ENCODE measurements at regions not wholly inside any gene's neighbourhood (a gene's known extent, or its start where the extent isn't known, plus 50 kb on each side); places are given as distances from the start of the nearest gene placed in this dataset.
"Not testable (repeated sequence)": the region's sequence is repeated elsewhere in the genome, so short reads cannot be mapped to it uniquely, and the experiment has no call there.

GRCh38 chr2:149872638-149873150 lies 285.1 kb upstream of the MMADHC start:
- H3K9me3 Mint-ChIP-seq = no peaks in the 10 kb centered on the region
- H3K4me1 Mint-ChIP-seq (ENCODE audit: low read depth) = no peaks in the 10 kb centered on the region

GRCh38 chr2:149872041-149872440 lies 284.5 kb upstream of the MMADHC start:
- no peak for DNase-seq (ENCODE audit: low spot score)
- peaks cover 5% of the 10 kb centered on the region for H3K9me3 Mint-ChIP-seq
- H3K27me3 Mint-ChIP-seq (ENCODE audit: low read depth) = no peaks in the 10 kb centered on the region
- no peak overlapping the region for H3K4me3 Mint-ChIP-seq
- no peaks in the 10 kb centered on the region for H3K36me3 Mint-ChIP-seq (ENCODE audit: low read depth)
- no peaks in the 10 kb centered on the region for H3K4me1 Mint-ChIP-seq (ENCODE audit: low read depth)
- H3K27ac Mint-ChIP-seq = no peak overlapping the region

More at GRCh38 chr2:149872638-149873150, 285.1 kb upstream of the MMADHC start:
- DNase-seq (ENCODE audit: low spot score) = no peak
- Mint-ChIP-seq H3K27ac (no peak overlapping the region), H3K27me3 (ENCODE audit: low read depth) (no peaks in the 10 kb centered on the region), H3K36me3 (ENCODE audit: low read depth) (no peaks in the 10 kb centered on the region), H3K4me3 (no peak overlapping the region)

- no peaks in the 10 kb centered on the region for H3K36me3 Mint-ChIP-seq (ENCODE audit: low read depth)
- no peaks in the 10 kb centered on the region for H3K27me3 Mint-ChIP-seq (ENCODE audit: low read depth)
- no peak for DNase-seq (ENCODE audit: low spot score)
- H3K4me3 Mint-ChIP-seq = no peak overlapping the region
- peaks cover 7% of the 10 kb centered on the region for H3K9me3 Mint-ChIP-seq
- H3K4me1 Mint-ChIP-seq (ENCODE audit: low read depth) = no peaks in the 10 kb centered on the region
- no peak overlapping the region for H3K27ac Mint-ChIP-seq
Measured at GRCh38 chr2:149871091-149871885, 283.7 kb upstream of the MMADHC start.

GRCh38 chr2:149863227-149863626 lies 275.7 kb upstream of the MMADHC start:
- Mint-ChIP-seq H3K9me3 (peaks cover 34% of the 10 kb centered on the region), H3K27me3 (ENCODE audit: low read depth) (no peaks in the 10 kb centered on the region), H3K4me1 (ENCODE audit: low read depth) (no peaks in the 10 kb centered on the region), H3K4me3 (no peak overlapping the region), H3K36me3 (ENCODE audit: low read depth) (no peaks in the 10 kb centered on the region), H3K27ac (no peak overlapping the region)
- no peak for DNase-seq (ENCODE audit: low spot score)

GRCh38 chr2:149861034-149861433 lies 273.5 kb upstream of the MMADHC start:
- H3K27me3 Mint-ChIP-seq (ENCODE audit: low read depth) = no peaks in the 10 kb centered on the region
- peaks cover 32% of the 10 kb centered on the region for H3K9me3 Mint-ChIP-seq
- no peak overlapping the region for H3K27ac Mint-ChIP-seq
- no peaks in the 10 kb centered on the region for H3K4me1 Mint-ChIP-seq (ENCODE audit: low read depth)
- no peaks in the 10 kb centered on the region for H3K36me3 Mint-ChIP-seq (ENCODE audit: low read depth)
- H3K4me3 Mint-ChIP-seq = no peak overlapping the region
- DNase-seq (ENCODE audit: low spot score) = no peak

- H3K27ac Mint-ChIP-seq = no peak overlapping the region
- H3K4me3 Mint-ChIP-seq = no peak overlapping the region
- DNase-seq (ENCODE audit: low spot score) = no peak
- peaks cover 26% of the 10 kb centered on the region for H3K9me3 Mint-ChIP-seq
- no peaks in the 10 kb centered on the region for H3K36me3 Mint-ChIP-seq (ENCODE audit: low read depth)
- no peaks in the 10 kb centered on the region for H3K27me3 Mint-ChIP-seq (ENCODE audit: low read depth)
- H3K4me1 Mint-ChIP-seq (ENCODE audit: low read depth) = no peaks in the 10 kb centered on the region
Measured at GRCh38 chr2:149860276-149860921, 272.8 kb upstream of the MMADHC start.

GRCh38 chr2:149858901-149859634 lies 271.5 kb upstream of the MMADHC start:
- DNase-seq (ENCODE audit: low spot score) = no peak
- Mint-ChIP-seq H3K9me3 (peaks cover 18% of the 10 kb centered on the region), H3K27ac (no peak overlapping the region), H3K4me3 (no peak overlapping the region), H3K4me1 (ENCODE audit: low read depth) (no peaks in the 10 kb centered on the region), H3K27me3 (ENCODE audit: low read depth) (no peaks in the 10 kb centered on the region), H3K36me3 (ENCODE audit: low read depth) (no peaks in the 10 kb centered on the region)

- no peaks in the 10 kb centered on the region for H3K4me1 Mint-ChIP-seq (ENCODE audit: low read depth)
- no peak overlapping the region for H3K4me3 Mint-ChIP-seq
- H3K27me3 Mint-ChIP-seq (ENCODE audit: low read depth) = no peaks in the 10 kb centered on the region
- H3K27ac Mint-ChIP-seq = no peak overlapping the region
- no peaks in the 10 kb centered on the region for H3K36me3 Mint-ChIP-seq (ENCODE audit: low read depth)
- H3K9me3 Mint-ChIP-seq = peaks cover 13% of the 10 kb centered on the region
- no peak for DNase-seq (ENCODE audit: low spot score)
Measured at GRCh38 chr2:149858216-149858615, 270.6 kb upstream of the MMADHC start.

GRCh38 chr2:149857344-149857743 lies 269.8 kb upstream of the MMADHC start:
- Mint-ChIP-seq H3K27me3 (ENCODE audit: low read depth) (no peaks in the 10 kb centered on the region), H3K9me3 (peaks cover 9% of the 10 kb centered on the region), H3K36me3 (ENCODE audit: low read depth) (no peaks in the 10 kb centered on the region), H3K4me1 (ENCODE audit: low read depth) (no peaks in the 10 kb centered on the region), H3K27ac (no peak overlapping the region), H3K4me3 (no peak overlapping the region)
- no peak for DNase-seq (ENCODE audit: low spot score)

GRCh38 chr2:149855859-149856258 lies 268.3 kb upstream of the MMADHC start:
- not testable (repeated sequence) for H3K4me1 Mint-ChIP-seq (ENCODE audit: low read depth); H3K36me3 Mint-ChIP-seq (ENCODE audit: low read depth); H3K4me3 Mint-ChIP-seq; H3K27ac Mint-ChIP-seq; DNase-seq (ENCODE audit: low spot score); H3K9me3 Mint-ChIP-seq; H3K27me3 Mint-ChIP-seq (ENCODE audit: low read depth)

- Mint-ChIP-seq H3K4me1 (ENCODE audit: low read depth) (no peaks in the 10 kb centered on the region), H3K27ac (no peak overlapping the region), H3K9me3 (peaks cover 20% of the 10 kb centered on the region), H3K36me3 (ENCODE audit: low read depth) (no peaks in the 10 kb centered on the region), H3K27me3 (ENCODE audit: low read depth) (no peaks in the 10 kb centered on the region), H3K4me3 (no peak overlapping the region)
- DNase-seq (ENCODE audit: low spot score) = no peak
Measured at GRCh38 chr2:149849591-149849990, 262.0 kb upstream of the MMADHC start.

GRCh38 chr2:149849136-149849535 lies 261.6 kb upstream of the MMADHC start:
- peaks cover 20% of the 10 kb centered on the region for H3K9me3 Mint-ChIP-seq
- H3K4me1 Mint-ChIP-seq (ENCODE audit: low read depth) = no peaks in the 10 kb centered on the region
- no peak overlapping the region for H3K27ac Mint-ChIP-seq
- H3K4me3 Mint-ChIP-seq = no peak overlapping the region
- DNase-seq (ENCODE audit: low spot score) = no peak
- no peaks in the 10 kb centered on the region for H3K27me3 Mint-ChIP-seq (ENCODE audit: low read depth)
- H3K36me3 Mint-ChIP-seq (ENCODE audit: low read depth) = no peaks in the 10 kb centered on the region

- no peak for DNase-seq (ENCODE audit: low spot score)
- Mint-ChIP-seq H3K4me1 (ENCODE audit: low read depth) (no peaks in the 10 kb centered on the region), H3K36me3 (ENCODE audit: low read depth) (no peaks in the 10 kb centered on the region), H3K27ac (no peak overlapping the region), H3K4me3 (no peak overlapping the region), H3K9me3 (peaks cover 3% of the 10 kb centered on the region), H3K27me3 (ENCODE audit: low read depth) (no peaks in the 10 kb centered on the region)
Measured at GRCh38 chr2:149841396-149841795, 253.8 kb upstream of the MMADHC start.

- Mint-ChIP-seq H3K4me1 (ENCODE audit: low read depth) (no peaks in the 10 kb centered on the region), H3K27ac (no peak overlapping the region), H3K9me3 (peaks cover 3% of the 10 kb centered on the region), H3K36me3 (ENCODE audit: low read depth) (no peaks in the 10 kb centered on the region), H3K4me3 (no peak overlapping the region), H3K27me3 (ENCODE audit: low read depth) (no peaks in the 10 kb centered on the region)
- no peak for DNase-seq (ENCODE audit: low spot score)
Measured at GRCh38 chr2:149832324-149832723, 244.7 kb upstream of the MMADHC start.
